ENCODE measurements at regions not wholly inside any gene's neighbourhood (a gene's known extent, or its start where the extent isn't known, plus 50 kb on each side); places are given as distances from the start of the nearest gene placed in this dataset.

DNA sequence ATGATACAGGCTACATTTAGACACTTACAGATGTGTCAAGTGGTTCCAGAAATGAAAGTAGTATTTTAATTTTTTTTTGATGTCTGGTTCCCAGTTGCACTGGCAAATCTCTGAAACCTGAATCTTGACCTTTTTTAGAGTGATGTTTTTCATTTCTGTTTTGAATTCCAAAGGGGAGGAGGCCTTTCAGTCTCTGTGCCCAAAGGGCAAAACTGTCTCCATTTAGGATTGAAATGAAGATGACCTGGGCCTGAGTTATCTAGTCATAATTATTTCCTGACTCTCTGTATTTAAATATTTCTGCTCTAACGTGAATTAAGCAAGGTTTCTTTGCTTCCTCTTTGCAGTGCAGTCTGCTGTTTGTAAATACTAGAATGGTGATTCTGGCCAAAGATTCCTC, 252.9 kb upstream of the ZFP64 start:
- no peak overlapping the region for H3K14ac ChIP-seq (ENCODE audit: insufficient read length)
- no peak overlapping the region for H2BK120ac ChIP-seq (replicated peaks; ENCODE audit: low read depth, low read length)
- H4K5ac ChIP-seq (ENCODE audit: insufficient read length, low read depth, low read length), result no peak overlapping the region
- H3K79me2 ChIP-seq (ENCODE audit: control insufficient read depth in 1 of 2, insufficient read depth in 2 of 2, low read length in 2 of 2), result no peaks in the 10 kb centered on the region
- no peaks in the 10 kb centered on the region for H3K23me2 ChIP-seq (ENCODE audit: low read depth, low read length)
- no peaks in the 10 kb centered on the region for H3K36me3 ChIP-seq (ENCODE audit: control insufficient read depth in 2 of 4, insufficient read depth in 4 of 4, low read length in 3 of 4)
- CTCF ChIA-PET (ENCODE audit: partially characterized antibody), result no interaction called here
- no peak overlapping the region for H2AFZ ChIP-seq (ENCODE audit: low read length)
- H3K9ac ChIP-seq (replicated peaks in 1 of 4; ENCODE audit: extremely low read depth in 1 of 4, low read depth in 3 of 4, low read length in 3 of 4), result no peak overlapping the region
- no peak overlapping the region for H3K4me3 ChIP-seq (ENCODE audit: extremely low read depth in 1 of 4, insufficient read depth in 2 of 4, low read depth in 3 of 4, low read length in 4 of 4)
- POLR2A ChIA-PET (ENCODE audit: partially characterized antibody), result no interaction called here
- DNase-seq (ENCODE audit: low read depth in 1 of 2, low spot score in 2 of 2) (no peak), FAIRE-seq (no peak)
- H3K9me3 ChIP-seq (ENCODE audit: insufficient read depth in 2 of 2, low read depth in 1 of 2, low read length in 1 of 2), result no peaks in the 10 kb centered on the region
- H3K18ac ChIP-seq (ENCODE audit: extremely low read depth, low read length), result no peak overlapping the region
- no peaks in the 10 kb centered on the region for H3K27me3 ChIP-seq (replicated peaks in 1 of 4; ENCODE audit: control insufficient read depth in 3 of 4, extremely low read depth in 1 of 4, insufficient read depth in 3 of 4, low read length in 3 of 4)
- H3K56ac ChIP-seq (replicated peaks; ENCODE audit: insufficient read length, low read depth, low read length), result no peak overlapping the region
- no peak overlapping the region for H3K4ac ChIP-seq (replicated peaks; ENCODE audit: insufficient read length, low read depth, low read length)
- no peaks in the 10 kb centered on the region for H4K20me1 ChIP-seq (replicated peaks in 1 of 2; ENCODE audit: control insufficient read depth in 1 of 2, insufficient read depth in 2 of 2, low read length in 2 of 2)
- H2BK5ac ChIP-seq (ENCODE audit: low read depth, low read length), result no peak overlapping the region
- no peak overlapping the region for H2BK15ac ChIP-seq (ENCODE audit: low read length)
- 80% methylated on average over 1 of the region's 1 CpG; no CpG with 5 or more reads in 1 of the 2 experiments for WGBS, 2 experiments (ENCODE audit: extremely low coverage in 1 of 2, insufficient coverage in 1 of 2, insufficient read length in 1 of 2, insufficient replicate concordance in 2 of 2, low coverage in 1 of 2, low lambda C conversion rate in 2 of 2, missing lambda C conversion rate in 1 of 2)
- no peak overlapping the region for H2BK20ac ChIP-seq (ENCODE audit: low read length)
- H3K4me1 ChIP-seq (replicated peaks in 1 of 4; ENCODE audit: control insufficient read depth in 3 of 4, insufficient read depth in 4 of 4, low read length in 3 of 4), result no peaks in the 10 kb centered on the region
- H2AK5ac ChIP-seq (ENCODE audit: low read depth, low read length), result no peak overlapping the region
- TF ChIP-seq SP4 (IDR thresholded peaks at IDR 0.05; ENCODE audit: low read length), result no peak
- TF ChIP-seq, protein P1, sequence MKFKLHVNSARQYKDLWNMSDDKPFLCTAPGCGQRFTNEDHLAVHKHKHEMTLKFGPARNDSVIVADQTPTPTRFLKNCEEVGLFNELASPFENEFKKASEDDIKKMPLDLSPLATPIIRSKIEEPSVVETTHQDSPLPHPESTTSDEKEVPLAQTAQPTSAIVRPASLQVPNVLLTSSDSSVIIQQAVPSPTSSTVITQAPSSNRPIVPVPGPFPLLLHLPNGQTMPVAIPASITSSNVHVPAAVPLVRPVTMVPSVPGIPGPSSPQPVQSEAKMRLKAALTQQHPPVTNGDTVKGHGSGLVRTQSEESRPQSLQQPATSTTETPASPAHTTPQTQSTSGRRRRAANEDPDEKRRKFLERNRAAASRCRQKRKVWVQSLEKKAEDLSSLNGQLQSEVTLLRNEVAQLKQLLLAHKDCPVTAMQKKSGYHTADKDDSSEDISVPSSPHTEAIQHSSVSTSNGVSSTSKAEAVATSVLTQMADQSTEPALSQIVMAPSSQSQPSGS (IDR thresholded peaks at IDR 0.05; ENCODE audit: low read length), result no peak
- TF ChIP-seq, protein P2, sequence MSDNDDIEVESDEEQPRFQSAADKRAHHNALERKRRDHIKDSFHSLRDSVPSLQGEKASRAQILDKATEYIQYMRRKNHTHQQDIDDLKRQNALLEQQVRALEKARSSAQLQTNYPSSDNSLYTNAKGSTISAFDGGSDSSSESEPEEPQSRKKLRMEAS (IDR thresholded peaks at IDR 0.05), result no peak
- no peak for TF ChIP-seq POLR2AphosphoS5 (IDR thresholded peaks at IDR 0.05; ENCODE audit: low read depth, low read length)
- TF ChIP-seq HDAC2 (IDR thresholded peaks at IDR 0.05; ENCODE audit: borderline replicate concordance in 1 of 2, low read depth in 2 of 2, low read length in 2 of 2), result no peak
- TF ChIP-seq GABPA (IDR thresholded peaks at IDR 0.05; ENCODE audit: borderline replicate concordance, insufficient read depth, low read length), result no peak
- no peak for TF ChIP-seq TAF1 (IDR thresholded peaks at IDR 0.05; ENCODE audit: low read depth, low read length)
- TF ChIP-seq SIRT6 (IDR thresholded peaks at IDR 0.05; ENCODE audit: low read length), result no peak
- TF ChIP-seq, protein P3, sequence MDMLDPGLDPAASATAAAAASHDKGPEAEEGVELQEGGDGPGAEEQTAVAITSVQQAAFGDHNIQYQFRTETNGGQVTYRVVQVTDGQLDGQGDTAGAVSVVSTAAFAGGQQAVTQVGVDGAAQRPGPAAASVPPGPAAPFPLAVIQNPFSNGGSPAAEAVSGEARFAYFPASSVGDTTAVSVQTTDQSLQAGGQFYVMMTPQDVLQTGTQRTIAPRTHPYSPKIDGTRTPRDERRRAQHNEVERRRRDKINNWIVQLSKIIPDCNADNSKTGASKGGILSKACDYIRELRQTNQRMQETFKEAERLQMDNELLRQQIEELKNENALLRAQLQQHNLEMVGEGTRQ (IDR thresholded peaks at IDR 0.05; ENCODE audit: low read length), result no peak
- TF ChIP-seq GTF2F1 (IDR thresholded peaks at IDR 0.05; ENCODE audit: borderline replicate concordance, low read depth, low read length), result no peak
- no peak for TF ChIP-seq ASH2L (IDR thresholded peaks at IDR 0.05; ENCODE audit: low read length)
- H4K91ac ChIP-seq (replicated peaks; ENCODE audit: insufficient read length, low read length), result no peak overlapping the region
- no peak overlapping the region for H3K23ac ChIP-seq (ENCODE audit: insufficient read length)
- H3K79me1 ChIP-seq (ENCODE audit: low read depth, low read length), result no peaks in the 10 kb centered on the region
- no peak overlapping the region for H3K27ac ChIP-seq (ENCODE audit: low read depth, low read length)
- no peak overlapping the region for H4K8ac ChIP-seq (ENCODE audit: extremely low read depth, insufficient read depth, low read length)
- no peak overlapping the region for H2BK12ac ChIP-seq (ENCODE audit: low read depth, low read length)
- H3K4me2 ChIP-seq (ENCODE audit: insufficient read depth in 1 of 2, low read depth in 2 of 2, low read length in 2 of 2), result no peak overlapping the region

Data from H1 (cell line).